Tibial nerve (tissue), 3 donors: ENCODE measurements at regions not wholly inside any gene's neighbourhood (a gene's known extent, or its start where the extent isn't known, plus 50 kb on each side); places are given as distances from the start of the nearest gene placed in this dataset.

Source experiments
- POLR2A ChIP-seq, 2 donors: fragments of 450-650 bp; IDR thresholded peaks; one replicate each; pipeline ENCODE4 v1.6.1; 2017; ENCODE audit warnings: antibody characterized with exemption in 2 of 2, mild to moderate bottlenecking in 2 of 2, moderate library complexity in 2 of 2
- TF ChIP-seq, protein P1 (sequence below), 5 experiments: fragments of 200-600 bp in 3 of 5; fragments of 450-650 bp in 2 of 5; sonication (generic) in 3 of 5; IDR thresholded peaks; one replicate each; pipeline ENCODE4 v1.5.1; 2016 to 2019; ENCODE audit warnings: antibody characterized with exemption in 5 of 5, mild to moderate bottlenecking in 3 of 5, moderate library complexity in 2 of 5

DNA sequence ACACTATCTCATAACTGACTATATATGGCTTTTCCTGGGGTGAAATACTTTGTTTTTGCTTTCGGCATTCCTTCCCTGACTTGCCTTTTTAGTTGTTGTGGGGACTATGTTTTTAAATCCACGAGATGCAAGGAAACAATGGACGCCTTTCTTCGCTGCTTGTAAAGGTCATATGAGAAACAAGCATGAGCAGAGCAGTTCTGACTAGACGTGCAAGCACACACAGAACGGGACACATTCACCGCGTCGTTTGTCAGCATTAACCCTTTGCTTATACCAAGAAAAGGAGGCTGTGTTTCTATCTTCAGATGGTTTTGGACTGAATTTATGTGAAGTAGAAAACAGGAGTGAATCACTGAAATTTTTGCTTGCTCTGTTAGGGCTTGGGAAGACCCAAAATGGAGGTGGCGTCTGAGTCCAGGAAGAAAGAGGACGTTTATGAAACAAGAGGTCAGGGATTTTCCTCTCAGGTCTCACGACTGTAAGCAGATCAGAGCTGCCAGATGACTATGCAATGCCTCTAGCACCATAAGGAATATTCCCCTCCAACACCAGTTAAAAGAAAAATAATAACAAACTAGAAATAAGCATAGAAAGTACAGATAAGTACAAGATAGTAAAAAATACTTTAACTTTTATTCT, 358.9 kb downstream of the DLEU7 start:
- TF ChIP-seq, protein P1, sequence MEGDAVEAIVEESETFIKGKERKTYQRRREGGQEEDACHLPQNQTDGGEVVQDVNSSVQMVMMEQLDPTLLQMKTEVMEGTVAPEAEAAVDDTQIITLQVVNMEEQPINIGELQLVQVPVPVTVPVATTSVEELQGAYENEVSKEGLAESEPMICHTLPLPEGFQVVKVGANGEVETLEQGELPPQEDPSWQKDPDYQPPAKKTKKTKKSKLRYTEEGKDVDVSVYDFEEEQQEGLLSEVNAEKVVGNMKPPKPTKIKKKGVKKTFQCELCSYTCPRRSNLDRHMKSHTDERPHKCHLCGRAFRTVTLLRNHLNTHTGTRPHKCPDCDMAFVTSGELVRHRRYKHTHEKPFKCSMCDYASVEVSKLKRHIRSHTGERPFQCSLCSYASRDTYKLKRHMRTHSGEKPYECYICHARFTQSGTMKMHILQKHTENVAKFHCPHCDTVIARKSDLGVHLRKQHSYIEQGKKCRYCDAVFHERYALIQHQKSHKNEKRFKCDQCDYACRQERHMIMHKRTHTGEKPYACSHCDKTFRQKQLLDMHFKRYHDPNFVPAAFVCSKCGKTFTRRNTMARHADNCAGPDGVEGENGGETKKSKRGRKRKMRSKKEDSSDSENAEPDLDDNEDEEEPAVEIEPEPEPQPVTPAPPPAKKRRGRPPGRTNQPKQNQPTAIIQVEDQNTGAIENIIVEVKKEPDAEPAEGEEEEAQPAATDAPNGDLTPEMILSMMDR (IDR thresholded peaks at IDR 0.05) = no peak
- TF ChIP-seq POLR2A (IDR thresholded peaks at IDR 0.05) = no peak
